Mucosa of descending colon (tissue), 3 donors: ENCODE measurements at regions not wholly inside any gene's neighbourhood (a gene's known extent, or its start where the extent isn't known, plus 50 kb on each side); places are given as distances from the start of the nearest gene placed in this dataset.
"Not testable (repeated sequence)": the region's sequence is repeated elsewhere in the genome, so short reads cannot be mapped to it uniquely, and the experiment has no call there.

ENCODE experiments used
- ATAC-seq: fragments of 200-7000 bp; cut with Tn5 transposase; one replicate; pipeline ENCODE4 v1.9.1; 2020; ENCODE audit warnings: mild to moderate bottlenecking, moderate library complexity
- DNase-seq, 3 donors: peaks; one replicate each; pipeline ENCODE4 v3.0.0-alpha.2; 2020
- H3K36me3 ChIP-seq: fragments of 200-600 bp; one replicate; pipeline ENCODE4 v1.8.0; 2021; ENCODE audit warnings: low read depth, mild to moderate bottlenecking
- H3K4me1 ChIP-seq: fragments of 200-600 bp; one replicate; pipeline ENCODE4 v1.8.0; 2021; ENCODE audit warnings: low read depth, mild to moderate bottlenecking
- H3K4me3 ChIP-seq: fragments of 200-600 bp; one replicate; pipeline ENCODE4 v1.8.0; 2021; ENCODE audit warnings: mild to moderate bottlenecking
- H3K9me3 ChIP-seq: fragments of 200-600 bp; one replicate; pipeline ENCODE4 v1.8.0; 2021; ENCODE audit warnings: mild to moderate bottlenecking
- intact Hi-C, 2 donors: fragments of 100-400 bp; cut with DNase I in 1 of 2; cut with micrococcal nuclease in 1 of 2; formaldehyde crosslinking; loops; one replicate each; pipeline versions ENCODE4 v1.11.0 to v1.11.1; 2022; cut with DNase I, micrococcal nuclease
- TF ChIP-seq, protein P1 (sequence below): fragments of 200-600 bp; IDR thresholded peaks from one replicate; pipeline ENCODE4 v1.8.0; 2022; ENCODE audit warnings: antibody characterized with exemption, mild to moderate bottlenecking
- donor health status: DM: no; HTN: no; CAD: no; lungs with moderate emphysema.
- donor health status: DM: no; HTN: no; CAD: no.
- donor health status: DM: no; HTN: yes; CAD: no.

DNA sequence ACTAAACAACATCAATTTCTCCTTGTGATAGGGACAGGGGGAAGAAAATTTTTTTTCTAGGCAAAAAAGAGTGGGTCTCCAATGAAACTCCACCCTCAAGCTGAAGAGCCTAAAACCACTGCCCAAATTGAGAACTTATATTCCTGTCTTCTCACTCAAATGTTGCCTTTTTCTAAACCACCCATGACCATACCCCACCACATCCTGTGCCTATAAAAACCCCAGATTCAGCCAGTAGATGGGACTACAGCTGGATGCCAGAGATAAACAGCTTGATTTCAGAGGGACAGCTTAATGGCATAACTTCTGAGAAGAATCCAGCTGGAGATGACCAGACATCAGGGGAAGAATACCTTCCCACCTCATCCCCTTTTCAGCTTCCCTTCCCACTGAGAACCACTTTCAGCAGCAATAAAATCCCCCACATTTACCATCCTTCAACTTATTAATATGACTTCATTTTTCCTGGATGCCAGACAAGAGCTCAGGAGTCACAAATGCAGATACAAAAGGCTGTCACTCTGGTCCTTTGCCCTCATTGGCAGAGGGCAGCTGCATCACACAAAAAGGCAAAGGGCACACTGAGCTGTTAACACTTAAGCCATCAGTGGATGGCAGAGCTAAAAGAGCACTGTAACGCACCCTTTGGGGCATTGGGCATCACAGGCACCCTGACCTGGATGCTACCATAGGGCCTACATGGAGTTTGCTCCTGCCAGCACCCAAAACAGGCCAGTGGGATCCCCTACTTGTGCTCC, 972.5 kb upstream of the CTNND2 start:
- Histone ChIP-seq H3K4me3 (no peak overlapping the region), H3K4me1 (no peaks in the 10 kb centered on the region), H3K9me3 (peaks cover 24% of the 10 kb centered on the region), H3K36me3 (no peaks in the 10 kb centered on the region)
- intact Hi-C loops, result no loop called here
- ATAC-seq (no peak), DNase-seq (no peak)
- TF ChIP-seq, protein P1, sequence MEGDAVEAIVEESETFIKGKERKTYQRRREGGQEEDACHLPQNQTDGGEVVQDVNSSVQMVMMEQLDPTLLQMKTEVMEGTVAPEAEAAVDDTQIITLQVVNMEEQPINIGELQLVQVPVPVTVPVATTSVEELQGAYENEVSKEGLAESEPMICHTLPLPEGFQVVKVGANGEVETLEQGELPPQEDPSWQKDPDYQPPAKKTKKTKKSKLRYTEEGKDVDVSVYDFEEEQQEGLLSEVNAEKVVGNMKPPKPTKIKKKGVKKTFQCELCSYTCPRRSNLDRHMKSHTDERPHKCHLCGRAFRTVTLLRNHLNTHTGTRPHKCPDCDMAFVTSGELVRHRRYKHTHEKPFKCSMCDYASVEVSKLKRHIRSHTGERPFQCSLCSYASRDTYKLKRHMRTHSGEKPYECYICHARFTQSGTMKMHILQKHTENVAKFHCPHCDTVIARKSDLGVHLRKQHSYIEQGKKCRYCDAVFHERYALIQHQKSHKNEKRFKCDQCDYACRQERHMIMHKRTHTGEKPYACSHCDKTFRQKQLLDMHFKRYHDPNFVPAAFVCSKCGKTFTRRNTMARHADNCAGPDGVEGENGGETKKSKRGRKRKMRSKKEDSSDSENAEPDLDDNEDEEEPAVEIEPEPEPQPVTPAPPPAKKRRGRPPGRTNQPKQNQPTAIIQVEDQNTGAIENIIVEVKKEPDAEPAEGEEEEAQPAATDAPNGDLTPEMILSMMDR, result no peak

DNA sequence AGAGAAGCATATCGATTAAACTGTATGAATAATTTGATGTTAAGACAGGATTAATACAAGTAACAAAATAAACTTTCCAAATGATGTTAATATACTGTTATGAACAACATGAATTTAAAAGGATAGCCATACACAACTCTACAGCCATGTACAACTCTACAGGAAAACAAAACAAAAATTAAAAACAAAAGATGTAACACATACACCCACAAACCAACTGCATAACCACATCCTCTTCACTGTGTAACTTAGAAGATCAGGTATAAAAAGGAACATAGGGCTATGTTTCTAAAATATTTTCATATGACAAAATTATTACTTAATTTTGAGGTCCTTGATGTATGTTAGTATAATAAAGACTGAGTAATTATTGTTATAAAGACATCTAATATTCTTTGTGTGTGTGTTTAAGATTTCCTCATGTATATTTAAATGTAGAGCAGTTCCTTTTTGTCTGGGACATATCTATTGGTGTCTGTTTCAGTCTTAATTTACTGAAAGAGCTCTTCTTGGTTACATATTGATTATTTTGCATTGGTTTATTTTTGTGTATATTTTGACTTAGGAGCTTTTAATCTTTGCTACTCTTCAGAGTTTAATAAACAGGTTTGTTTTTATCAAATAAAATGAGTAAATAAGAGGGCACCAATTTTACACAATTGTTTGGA, 966.8 kb upstream of the CTNND2 start:
- H3K4me1 ChIP-seq, result no peaks in the 10 kb centered on the region
- TF ChIP-seq, protein P1, result no peak
- intact Hi-C loops, result no loop called here
- DNase-seq (no peak), ATAC-seq (peak; percentile 27)
- no peak overlapping the region for H3K4me3 ChIP-seq
- peaks cover 27% of the 10 kb centered on the region for H3K9me3 ChIP-seq
- H3K36me3 ChIP-seq, result no peaks in the 10 kb centered on the region

DNA sequence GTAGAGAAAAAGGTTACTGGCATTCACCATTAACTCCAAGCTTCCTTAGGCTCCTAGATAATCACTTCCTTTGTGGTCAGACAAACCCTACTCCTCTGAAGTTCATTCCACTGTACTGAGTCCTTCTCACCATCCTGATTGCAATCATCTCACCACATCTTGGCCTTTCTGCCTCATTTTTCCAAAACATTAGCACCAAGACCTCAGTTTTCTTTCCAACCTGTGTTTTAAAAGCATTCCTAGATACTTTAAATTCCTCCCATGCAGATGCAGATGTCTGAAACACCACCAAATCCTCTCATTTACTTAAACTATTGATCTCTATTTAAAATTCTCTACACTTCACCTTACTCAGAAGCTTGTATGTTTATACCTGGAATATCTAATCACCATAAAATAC, 961.3 kb upstream of the CTNND2 start:
- intact Hi-C loops, result no loop called here

DNA sequence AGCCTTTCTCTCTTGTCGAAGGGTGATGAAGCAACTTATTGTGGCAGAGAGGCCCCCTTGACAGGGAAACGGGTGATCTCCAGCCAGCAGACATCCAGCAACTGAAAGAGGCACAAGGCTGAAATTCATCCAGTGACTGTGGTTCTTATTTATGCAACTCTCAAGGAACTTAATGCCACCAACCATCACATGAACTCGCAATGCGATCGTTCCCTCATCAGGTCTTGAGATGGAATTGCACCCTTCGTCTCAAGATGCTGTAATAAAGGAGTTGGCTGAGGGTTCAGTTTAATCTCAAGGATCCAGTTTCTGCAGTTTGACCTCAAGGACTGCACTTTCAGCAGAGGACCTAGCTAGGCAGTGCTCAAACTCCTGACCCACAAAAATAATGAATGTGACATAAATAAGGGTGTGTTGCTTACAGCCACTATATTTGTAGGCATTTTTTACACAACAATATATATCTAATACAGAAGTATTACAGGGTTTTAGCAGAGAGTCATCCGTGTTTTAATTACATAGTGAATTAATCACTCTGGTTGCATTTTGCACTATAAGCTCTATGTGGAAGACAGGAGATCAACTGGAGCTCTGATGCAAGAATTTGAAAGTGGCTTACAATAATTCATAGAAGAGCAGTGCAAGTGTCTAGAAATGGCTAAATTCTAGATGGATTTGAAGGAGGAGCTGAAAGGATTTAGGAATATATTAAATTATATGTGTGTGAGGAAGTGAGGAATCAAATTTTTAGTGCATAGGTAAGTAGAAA, 957.8 kb upstream of the CTNND2 start:
- no peak for DNase-seq
- Histone ChIP-seq H3K9me3 (peaks cover 48% of the 10 kb centered on the region), H3K36me3 (no peaks in the 10 kb centered on the region), H3K4me1 (no peaks in the 10 kb centered on the region), H3K4me3 (no peak overlapping the region)
- ATAC-seq, result no peak
- TF ChIP-seq, protein P1, result no peak
- intact Hi-C loops, result no loop called here

More for the DNA sequence above, 961.3 kb upstream of the CTNND2 start:
- Histone ChIP-seq H3K36me3 (no peaks in the 10 kb centered on the region), H3K9me3 (peaks cover 39% of the 10 kb centered on the region), H3K4me1 (no peaks in the 10 kb centered on the region), H3K4me3 (no peak overlapping the region)
- TF ChIP-seq, protein P1, result no peak
- DNase-seq, result no peak
- no peak for ATAC-seq

DNA sequence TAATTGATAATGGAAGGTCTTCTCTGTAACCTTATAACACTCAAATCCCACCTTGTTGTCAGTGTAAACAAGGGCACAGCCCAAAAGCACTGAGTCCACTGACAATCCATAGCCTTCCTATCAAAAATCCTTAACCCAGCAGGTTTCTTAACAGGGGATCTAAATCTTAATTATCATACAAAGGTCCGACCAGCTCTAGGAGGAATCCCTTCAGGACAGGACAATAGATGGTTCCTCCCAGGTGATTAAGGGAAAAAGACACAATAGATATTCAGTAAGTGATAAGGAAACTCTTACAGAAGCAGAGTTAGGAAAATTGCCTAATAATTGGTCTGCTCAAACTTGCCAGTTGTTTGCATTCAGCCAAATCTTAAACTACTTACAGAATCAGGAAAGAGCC, 951.9 kb upstream of the CTNND2 start:
- DNase-seq, ATAC-seq, intact Hi-C loops, H3K36me3 ChIP-seq, H3K4me3 ChIP-seq, H3K4me1 ChIP-seq: not testable (repeated sequence)
- peaks cover 28% of the 10 kb centered on the region for H3K9me3 ChIP-seq

DNA sequence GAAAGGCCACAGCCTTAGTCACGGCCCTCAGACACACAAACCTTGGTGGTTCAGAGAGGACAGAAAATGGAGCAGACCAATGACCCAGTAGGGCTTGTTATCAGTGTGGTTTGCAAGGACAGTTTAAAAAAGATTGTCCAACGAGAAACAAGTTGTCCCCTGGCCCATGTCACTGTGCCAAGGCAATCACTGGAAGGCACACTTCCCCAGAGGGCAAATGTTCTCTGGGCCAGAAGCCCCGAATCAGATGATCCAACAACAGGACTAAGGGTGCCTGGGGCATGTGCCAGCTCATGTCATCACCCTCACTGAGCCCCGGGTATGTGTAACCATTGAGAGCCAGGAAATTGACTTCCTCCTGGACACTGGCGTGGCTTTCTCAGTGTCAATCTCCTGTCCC, 950.1 kb upstream of the CTNND2 start:
- intact Hi-C loops, result no loop called here
- no peak for ATAC-seq
- Histone ChIP-seq H3K4me3 (no peak overlapping the region), H3K36me3 (no peaks in the 10 kb centered on the region), H3K9me3 (peaks cover 30% of the 10 kb centered on the region), H3K4me1 (no peaks in the 10 kb centered on the region)
- TF ChIP-seq, protein P1, result no peak
- no peak for DNase-seq
